ENCODE measurements at regions not wholly inside any gene's neighbourhood (a gene's known extent, or its start where the extent isn't known, plus 50 kb on each side); places are given as distances from the start of the nearest gene placed in this dataset.

DNA sequence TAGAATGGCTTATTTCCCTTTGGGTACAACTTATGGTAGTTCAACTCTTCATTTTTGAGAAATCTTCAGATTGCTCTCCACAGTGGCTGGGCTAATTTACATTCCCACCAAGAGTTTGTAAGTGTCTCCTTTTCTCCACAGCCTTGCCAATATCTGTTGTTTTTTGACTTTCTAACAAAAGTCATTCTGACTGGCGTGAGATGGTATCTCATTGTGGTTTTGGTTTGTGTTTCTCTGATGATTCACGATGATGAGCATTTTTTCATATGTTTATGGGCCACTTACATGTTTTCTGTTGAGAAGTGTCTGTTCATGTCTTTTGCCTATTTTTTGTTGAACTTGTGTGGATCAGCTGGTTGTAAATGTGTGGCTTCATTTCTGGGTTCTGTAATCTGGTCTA lies 871.0 kb downstream of the EPHA4 start:
- no peak for TF ChIP-seq EZH2phosphoT487 (IDR thresholded peaks at IDR 0.05; ENCODE audit: insufficient read depth, low read depth)
- no peak for TF ChIP-seq EZH2 (IDR thresholded peaks at IDR 0.05; ENCODE audit: insufficient read depth, poor library complexity, severe bottlenecking)
